C1 segment of cervical spinal cord (tissue), 14 donors: ENCODE measurements at regions not wholly inside any gene's neighbourhood (a gene's known extent, or its start where the extent isn't known, plus 50 kb on each side); places are given as distances from the start of the nearest gene placed in this dataset.
"Not testable (repeated sequence)": the region's sequence is repeated elsewhere in the genome, so short reads cannot be mapped to it uniquely, and the experiment has no call there.

ENCODE experiments used
- DNase-seq, 14 donors: peaks; one replicate each; lab custom pipeline; 2025; lab: John Stamatoyannopoulos, UW

- no peak for DNase-seq
Observed at GRCh38 chr15:38809621-38810020, 245.0 kb upstream of the RASGRP1 start.

GRCh38 chr15:38810686-38811085, 246.1 kb upstream of the RASGRP1 start:
- no peak for DNase-seq

- DNase-seq = not testable (repeated sequence)
Observed at GRCh38 chr15:38814254-38814653, 249.6 kb upstream of the RASGRP1 start.

GRCh38 chr15:38814891-38815290, 250.3 kb upstream of the RASGRP1 start:
- no peak for DNase-seq

GRCh38 chr15:38817427-38818156, 253.0 kb upstream of the RASGRP1 start:
- peak in 12 of 14 donors; percentile 3 to 76 (median 40) for DNase-seq

- DNase-seq = peak in 6 of 14 donors; percentile 1 to 45 (median 7)
Observed at GRCh38 chr15:38818157-38818790, 253.7 kb upstream of the RASGRP1 start.

- no peak for DNase-seq
Observed at GRCh38 chr15:38819387-38819950, 254.9 kb upstream of the RASGRP1 start.

- no peak for DNase-seq
Observed at GRCh38 chr15:38823263-38823662, 258.6 kb upstream of the RASGRP1 start.

GRCh38 chr15:38824719-38825118, 260.1 kb upstream of the RASGRP1 start:
- DNase-seq = no peak

- no peak for DNase-seq
Observed at GRCh38 chr15:38826880-38827279, 262.3 kb upstream of the RASGRP1 start.

GRCh38 chr15:38828031-38828532, 263.5 kb upstream of the RASGRP1 start:
- no peak for DNase-seq

- no peak for DNase-seq
Observed at GRCh38 chr15:38829086-38829485, 264.5 kb upstream of the RASGRP1 start.

- no peak for DNase-seq
Observed at GRCh38 chr15:38842226-38842625, 277.6 kb upstream of the RASGRP1 start.

- DNase-seq = peak in 1 of 14 donors; percentile 32
Observed at GRCh38 chr15:38843051-38843501, 278.5 kb upstream of the RASGRP1 start.

- no peak for DNase-seq
Observed at GRCh38 chr15:38843736-38844590, 279.3 kb upstream of the RASGRP1 start.

GRCh38 chr15:38844736-38845135, 280.1 kb upstream of the RASGRP1 start:
- DNase-seq = no peak

- DNase-seq = no peak
Observed at GRCh38 chr15:38846346-38846745, 281.7 kb upstream of the RASGRP1 start.

- DNase-seq = no peak
Observed at GRCh38 chr15:38847666-38848065, 283.1 kb upstream of the RASGRP1 start.

- no peak for DNase-seq
Observed at GRCh38 chr15:38849046-38849445, 284.4 kb upstream of the RASGRP1 start.

- DNase-seq = not testable (repeated sequence)
Observed at GRCh38 chr15:38852188-38852587, 287.6 kb upstream of the RASGRP1 start.

- no peak for DNase-seq
Observed at GRCh38 chr15:38853608-38854007, 289.0 kb upstream of the RASGRP1 start.

GRCh38 chr15:38854506-38854905, 289.9 kb upstream of the RASGRP1 start:
- no peak for DNase-seq
